AG08395 (cell line): ENCODE measurements at regions not wholly inside any gene's neighbourhood (a gene's known extent, or its start where the extent isn't known, plus 50 kb on each side); places are given as distances from the start of the nearest gene placed in this dataset.

Source experiments
- DNase-seq: peaks from one replicate; pipeline ENCODE4 v3.0.0; 2012; ENCODE audit warnings: mixed read lengths, low spot score

- DNase-seq: no peak
These were observed 224.3 kb downstream of the SEC14L1 start for GRCh38 chr17:77364941-77365583.

GRCh38 chr17:77365584-77366186, 224.9 kb downstream of the SEC14L1 start:
- peak; percentile 82 for DNase-seq

- no peak for DNase-seq
These were observed 225.4 kb downstream of the SEC14L1 start for GRCh38 chr17:77366206-77366557.

GRCh38 chr17:77366558-77367245, 225.9 kb downstream of the SEC14L1 start:
- no peak for DNase-seq

- DNase-seq: no peak
These were observed 228.8 kb downstream of the SEC14L1 start for GRCh38 chr17:77369544-77369971.

GRCh38 chr17:77370586-77370985, 229.8 kb downstream of the SEC14L1 start:
- DNase-seq: no peak

- DNase-seq: peak; percentile 78
These were observed 230.5 kb downstream of the SEC14L1 start for GRCh38 chr17:77371117-77371887.

GRCh38 chr17:77371888-77372443, 231.2 kb downstream of the SEC14L1 start:
- DNase-seq: no peak

GRCh38 chr17:77372444-77373298, 231.9 kb downstream of the SEC14L1 start:
- DNase-seq: peak; percentile 83

- DNase-seq: no peak
These were observed 232.8 kb downstream of the SEC14L1 start for GRCh38 chr17:77373299-77374169.

- DNase-seq: peak; percentile 75
These were observed 233.6 kb downstream of the SEC14L1 start for GRCh38 chr17:77374170-77374936.

- no peak for DNase-seq
These were observed 234.5 kb downstream of the SEC14L1 start for GRCh38 chr17:77375108-77375916.

GRCh38 chr17:77375917-77376651, 235.3 kb downstream of the SEC14L1 start:
- DNase-seq: peak; percentile 56

GRCh38 chr17:77376795-77377709, 236.3 kb downstream of the SEC14L1 start:
- DNase-seq: no peak

GRCh38 chr17:77377710-77378235, 237.0 kb downstream of the SEC14L1 start:
- DNase-seq: no peak

GRCh38 chr17:77378318-77379064, 237.7 kb downstream of the SEC14L1 start:
- DNase-seq: no peak
